Keratinocyte (primary cell): ENCODE measurements at regions not wholly inside any gene's neighbourhood (a gene's known extent, or its start where the extent isn't known, plus 50 kb on each side); places are given as distances from the start of the nearest gene placed in this dataset.

Experiments used
- DNase-seq: peaks from one replicate; pipeline ENCODE4 v3.0.0-alpha.2; 2011; ENCODE audit warnings: low read depth, missing footprints, low spot score
- FAIRE-seq: peaks from 2 replicates; lab custom pipeline; 2011; peaks lifted over from hg19 to GRCh38; lab: Jason Lieb, UNC
- H2AFZ ChIP-seq: 2 replicates; pipeline ENCODE4 v1.6.0; 2012; ENCODE audit warnings: low read length, control low read depth, inconsistent platforms; ENCODE audit not compliant: control insufficient read depth
- H3K27ac ChIP-seq: 2 replicates; pipeline ENCODE4 v1.5.1; 2011; ENCODE audit warnings: low read length; ENCODE audit not compliant: control insufficient read depth, insufficient read depth
- H3K27me3 ChIP-seq: 3 replicates; pipeline ENCODE4 v1.6.0; 2011; ENCODE audit warnings: low read length; ENCODE audit not compliant: control insufficient read depth, insufficient read depth; ENCODE audit errors: extremely low read depth
- H3K36me3 ChIP-seq, 2 experiments: 2 replicates in 1 of 2; 3 replicates in 1 of 2; pipeline ENCODE4 v1.5.1; 2011; ENCODE audit warnings: low read length in 2 of 2, mild to moderate bottlenecking in 1 of 2; ENCODE audit not compliant: control insufficient read depth in 2 of 2, insufficient read depth in 2 of 2; ENCODE audit errors: extremely low read depth in 1 of 2
- H3K4me1 ChIP-seq: 3 replicates; pipeline ENCODE4 v1.5.1; 2011; ENCODE audit warnings: low read length; ENCODE audit not compliant: control insufficient read depth, insufficient read depth; ENCODE audit errors: extremely low read depth
- H3K4me2 ChIP-seq: 3 replicates; pipeline ENCODE4 v1.6.0; 2011; ENCODE audit warnings: low read depth, low read length; ENCODE audit not compliant: control insufficient read depth, insufficient read depth; ENCODE audit errors: extremely low read depth
- H3K4me3 ChIP-seq, 3 experiments: fragments of 200-600 bp in 1 of 3; sonication (generic) in 1 of 3; 2 replicates in 2 of 3; 3 replicates in 1 of 3; pipeline ENCODE4 v1.5.1; 2011 to 2016; ENCODE audit warnings: low read length in 3 of 3, mild to moderate bottlenecking in 3 of 3, control low read depth in 2 of 3, inconsistent platforms in 1 of 3, low read depth in 1 of 3, mixed read lengths in 1 of 3, mixed run types in 1 of 3, moderate library complexity in 1 of 3; ENCODE audit not compliant: control insufficient read depth in 2 of 3, insufficient read depth in 2 of 3; ENCODE audit errors: extremely low read depth in 1 of 3
- H3K79me2 ChIP-seq: 2 replicates; pipeline ENCODE4 v1.6.0; 2012; ENCODE audit warnings: low read length; ENCODE audit not compliant: control insufficient read depth, insufficient read depth
- H3K9ac ChIP-seq: 3 replicates; pipeline ENCODE4 v1.6.0; 2011; ENCODE audit warnings: low read length; ENCODE audit not compliant: control insufficient read depth, insufficient read depth; ENCODE audit errors: extremely low read depth
- H3K9me1 ChIP-seq: 3 replicates; pipeline ENCODE4 v1.6.0; 2011; ENCODE audit warnings: low read length; ENCODE audit not compliant: control insufficient read depth, insufficient read depth; ENCODE audit errors: extremely low read depth
- H3K9me3 ChIP-seq: 2 replicates; pipeline ENCODE4 v1.5.1; 2012; ENCODE audit warnings: low read depth, low read length; ENCODE audit not compliant: control insufficient read depth
- H4K20me1 ChIP-seq: 3 replicates; pipeline ENCODE4 v1.6.0; 2011; ENCODE audit warnings: low read length; ENCODE audit not compliant: control insufficient read depth, insufficient read depth; ENCODE audit errors: extremely low read depth
- EZH2 ChIP-seq: IDR thresholded peaks from one replicate; pipeline ENCODE4 v1.6.1; 2012; ENCODE audit warnings: inconsistent platforms, mild to moderate bottlenecking, low read length, moderate library complexity
- dilution Hi-C: fragments of 300-500 bp; cut with MboI; formaldehyde crosslinking; loops from one replicate; pipeline ENCODE4 v1.7.0; 2020; ENCODE audit warnings: low sequenced_read_pairs; ENCODE audit not compliant: extremely low pct_ligation_motif_present
- TF ChIP-seq, protein P1 (sequence below), 3 experiments: IDR thresholded peaks in 1 of 3; conservative IDR thresholded peaks in 1 of 3; optimal IDR thresholded peaks in 1 of 3; 2 replicates in 2 of 3; 3 replicates in 1 of 3; pipeline versions ENCODE3 to v1.5.1; 2011; ENCODE audit warnings: low read length in 3 of 3, mild to moderate bottlenecking in 3 of 3, moderate library complexity in 2 of 3, control low read depth in 1 of 3, inconsistent platforms in 1 of 3; ENCODE audit not compliant: insufficient read depth in 2 of 3; ENCODE audit errors: extremely low read depth in 1 of 3

DNA sequence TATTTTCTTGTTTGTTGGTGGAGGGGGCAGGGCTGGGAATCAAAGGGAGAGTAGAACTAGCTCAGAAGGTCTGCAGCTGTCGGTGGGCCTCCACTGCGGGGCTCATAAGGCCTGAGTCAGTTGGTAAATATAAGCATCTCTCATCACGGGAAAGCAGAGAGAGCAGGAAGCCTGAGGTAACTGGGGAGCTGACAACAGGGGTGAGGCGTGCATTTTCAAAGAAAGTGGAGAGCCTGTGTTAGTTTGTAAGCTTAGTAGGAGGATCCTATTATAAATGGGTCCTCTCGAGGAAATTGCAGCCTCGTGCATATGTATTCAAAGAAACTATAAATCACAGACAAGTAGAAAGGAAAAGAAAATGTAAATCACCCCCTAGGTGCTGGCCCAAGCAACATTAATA is 221.0 kb upstream of the CDH13 start:
- Histone ChIP-seq H3K27me3 (peaks cover 13% of the 10 kb centered on the region), H3K27ac (no peak overlapping the region), H2AFZ (no peak overlapping the region), H3K36me3 (no peaks in the 10 kb centered on the region), H3K4me3 (no peak overlapping the region), H3K4me1 (no peaks in the 10 kb centered on the region), H3K9me3 (no peaks in the 10 kb centered on the region), H4K20me1 (no peaks in the 10 kb centered on the region), H3K79me2 (no peaks in the 10 kb centered on the region), H3K4me2 (no peak overlapping the region), H3K9me1 (no peaks in the 10 kb centered on the region), H3K9ac (no peak overlapping the region)
- FAIRE-seq (no peak), DNase-seq (no peak)
- TF ChIP-seq, protein P1, sequence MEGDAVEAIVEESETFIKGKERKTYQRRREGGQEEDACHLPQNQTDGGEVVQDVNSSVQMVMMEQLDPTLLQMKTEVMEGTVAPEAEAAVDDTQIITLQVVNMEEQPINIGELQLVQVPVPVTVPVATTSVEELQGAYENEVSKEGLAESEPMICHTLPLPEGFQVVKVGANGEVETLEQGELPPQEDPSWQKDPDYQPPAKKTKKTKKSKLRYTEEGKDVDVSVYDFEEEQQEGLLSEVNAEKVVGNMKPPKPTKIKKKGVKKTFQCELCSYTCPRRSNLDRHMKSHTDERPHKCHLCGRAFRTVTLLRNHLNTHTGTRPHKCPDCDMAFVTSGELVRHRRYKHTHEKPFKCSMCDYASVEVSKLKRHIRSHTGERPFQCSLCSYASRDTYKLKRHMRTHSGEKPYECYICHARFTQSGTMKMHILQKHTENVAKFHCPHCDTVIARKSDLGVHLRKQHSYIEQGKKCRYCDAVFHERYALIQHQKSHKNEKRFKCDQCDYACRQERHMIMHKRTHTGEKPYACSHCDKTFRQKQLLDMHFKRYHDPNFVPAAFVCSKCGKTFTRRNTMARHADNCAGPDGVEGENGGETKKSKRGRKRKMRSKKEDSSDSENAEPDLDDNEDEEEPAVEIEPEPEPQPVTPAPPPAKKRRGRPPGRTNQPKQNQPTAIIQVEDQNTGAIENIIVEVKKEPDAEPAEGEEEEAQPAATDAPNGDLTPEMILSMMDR (optimal IDR thresholded peaks at IDR 0.05 in 1 of 3, IDR thresholded peaks at IDR 0.05 in 1 of 3, conservative IDR thresholded peaks at IDR 0.05 in 1 of 3; ENCODE audit: extremely low read depth in 1 of 3, insufficient read depth in 2 of 3, low read length in 3 of 3): no peak
- TF ChIP-seq EZH2: no peak
- dilution Hi-C loops: no loop called here

DNA sequence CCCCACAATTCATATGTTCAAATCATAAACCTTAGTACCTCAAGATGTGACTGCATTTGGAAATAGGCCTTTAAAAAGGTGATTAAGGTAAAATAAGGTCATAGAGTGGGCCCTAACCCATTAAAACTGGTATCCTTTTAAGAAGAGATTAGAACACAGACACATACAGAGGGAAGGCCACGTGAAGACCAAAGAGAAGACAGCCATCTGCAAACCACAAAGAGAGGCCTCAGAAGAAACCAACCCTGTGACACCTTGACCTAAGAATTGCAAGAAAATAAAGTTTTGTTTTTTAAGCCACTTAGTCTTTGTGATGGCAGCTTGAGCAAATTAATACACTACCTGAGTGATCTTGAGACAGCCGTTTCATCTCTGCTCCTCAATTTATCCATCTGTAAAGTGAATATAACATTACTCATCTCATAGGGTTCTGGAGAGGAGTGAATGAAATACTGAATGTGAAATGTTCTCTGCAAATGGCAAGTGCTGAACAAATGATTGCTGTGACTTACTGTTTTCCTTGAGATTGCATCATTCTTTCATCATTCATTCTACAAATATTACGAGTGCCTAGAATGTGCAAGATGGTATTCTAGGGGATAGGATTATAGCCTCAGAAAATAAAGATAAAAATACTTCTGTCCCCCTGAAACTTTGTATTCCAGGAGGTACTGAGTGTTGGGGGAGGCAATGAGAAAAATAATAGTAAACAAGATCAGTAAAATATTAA is 222.0 kb upstream of the CDH13 start:
- Histone ChIP-seq H3K4me3 (no peak overlapping the region), H3K9me1 (no peaks in the 10 kb centered on the region), H4K20me1 (no peaks in the 10 kb centered on the region), H3K9me3 (no peaks in the 10 kb centered on the region), H3K27me3 (peaks cover 16% of the 10 kb centered on the region), H3K27ac (no peak overlapping the region), H3K79me2 (no peaks in the 10 kb centered on the region), H3K9ac (no peak overlapping the region), H3K4me1 (no peaks in the 10 kb centered on the region), H2AFZ (no peak overlapping the region), H3K36me3 (no peaks in the 10 kb centered on the region), H3K4me2 (no peak overlapping the region)
- no peak for DNase-seq
- FAIRE-seq: no peak
- dilution Hi-C loops: no loop called here
- TF ChIP-seq EZH2: no peak
- TF ChIP-seq, protein P1 (optimal IDR thresholded peaks at IDR 0.05 in 1 of 3, IDR thresholded peaks at IDR 0.05 in 1 of 3, conservative IDR thresholded peaks at IDR 0.05 in 1 of 3; ENCODE audit: extremely low read depth in 1 of 3, insufficient read depth in 2 of 3, low read length in 3 of 3): no peak
